Stimulated activated CD4-positive, alpha-beta T cell treated with anti-CD3 and anti-CD28 coated beads, Interleukin-4, amount 100 ng/mL, for 24 hours (primary cell): ENCODE measurements at regions not wholly inside any gene's neighbourhood (a gene's known extent, or its start where the extent isn't known, plus 50 kb on each side); places are given as distances from the start of the nearest gene placed in this dataset.
"Not testable (repeated sequence)": the region's sequence is repeated elsewhere in the genome, so short reads cannot be mapped to it uniquely, and the experiment has no call there.

Source experiments
- DNase-seq: peaks from one replicate; pipeline ENCODE4 v3.0.0-alpha.2; 2020

GRCh38 chr1:21385022-21385421, 54.9 kb upstream of the NBPF3 start:
- no peak for DNase-seq

- no peak for DNase-seq
These were observed 55.3 kb upstream of the NBPF3 start for GRCh38 chr1:21384620-21385019.

- DNase-seq, result no peak
These were observed 56.0 kb upstream of the NBPF3 start for GRCh38 chr1:21383785-21384401.

- no peak for DNase-seq
These were observed 58.6 kb upstream of the NBPF3 start for GRCh38 chr1:21381354-21381753.

GRCh38 chr1:21380147-21380546, 59.8 kb upstream of the NBPF3 start:
- DNase-seq, result not testable (repeated sequence)

- no peak for DNase-seq
These were observed 60.4 kb upstream of the NBPF3 start for GRCh38 chr1:21379571-21379970.

GRCh38 chr1:21378705-21379494, 61.0 kb upstream of the NBPF3 start:
- no peak for DNase-seq

GRCh38 chr1:21372383-21372782, 67.6 kb upstream of the NBPF3 start:
- no peak for DNase-seq

GRCh38 chr1:21369905-21370304, 70.0 kb upstream of the NBPF3 start:
- DNase-seq, result no peak

GRCh38 chr1:21368515-21369289, 71.2 kb upstream of the NBPF3 start:
- peak; percentile 68 for DNase-seq

GRCh38 chr1:21367973-21368514, 71.9 kb upstream of the NBPF3 start:
- DNase-seq, result not testable (repeated sequence)

GRCh38 chr1:21366288-21366687, 73.6 kb upstream of the NBPF3 start:
- DNase-seq, result no peak

GRCh38 chr1:21365036-21365435, 74.8 kb upstream of the ECE1 start:
- no peak for DNase-seq

- DNase-seq, result no peak
These were observed 71.8 kb upstream of the ECE1 start for GRCh38 chr1:21362096-21362495.

- no peak for DNase-seq
These were observed 71.2 kb upstream of the ECE1 start for GRCh38 chr1:21361506-21361905.

- DNase-seq, result no peak
These were observed 66.9 kb upstream of the ECE1 start for GRCh38 chr1:21357161-21357560.

GRCh38 chr1:21355956-21356355, 65.7 kb upstream of the ECE1 start:
- no peak for DNase-seq

GRCh38 chr1:21352586-21352985, 62.3 kb upstream of the ECE1 start:
- no peak for DNase-seq

GRCh38 chr1:21351901-21352300, 61.6 kb upstream of the ECE1 start:
- no peak for DNase-seq

GRCh38 chr1:21350202-21350885, 60.1 kb upstream of the ECE1 start:
- no peak for DNase-seq

GRCh38 chr1:21349693-21350092, 59.4 kb upstream of the ECE1 start:
- no peak for DNase-seq

GRCh38 chr1:21347072-21347581, 56.9 kb upstream of the ECE1 start:
- DNase-seq, result no peak
